HG03064 (cell line): ENCODE measurements at regions not wholly inside any gene's neighbourhood (a gene's known extent, or its start where the extent isn't known, plus 50 kb on each side); places are given as distances from the start of the nearest gene placed in this dataset.

ENCODE experiments used
- ATAC-seq: cut with Tn5 transposase; IDR thresholded peaks from one replicate; pipeline ENCODE4 v1.9.1; 2021; ENCODE audit warnings: low read depth; ENCODE audit not compliant: unreplicated experiment

DNA sequence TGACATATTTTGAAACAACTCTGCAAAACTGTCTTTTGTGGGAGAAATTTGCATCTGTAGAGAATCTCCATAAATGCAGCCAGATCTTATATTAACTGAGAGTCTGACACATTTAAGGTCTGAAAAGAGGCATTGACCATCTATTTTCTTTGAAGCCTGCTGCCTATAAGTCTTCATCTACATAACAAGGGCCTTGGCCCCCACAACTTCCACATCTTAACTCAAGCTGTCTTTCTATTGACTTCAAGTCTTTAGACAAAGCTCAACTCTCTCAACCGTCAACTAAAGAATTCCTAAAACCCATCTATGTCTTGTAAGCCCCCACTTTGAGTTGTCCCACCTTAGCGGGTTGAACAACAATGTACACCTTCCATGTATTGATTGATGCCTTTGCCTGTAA lies 72.4 kb upstream of the ADCY1 start:
- ATAC-seq: no peak

DNA sequence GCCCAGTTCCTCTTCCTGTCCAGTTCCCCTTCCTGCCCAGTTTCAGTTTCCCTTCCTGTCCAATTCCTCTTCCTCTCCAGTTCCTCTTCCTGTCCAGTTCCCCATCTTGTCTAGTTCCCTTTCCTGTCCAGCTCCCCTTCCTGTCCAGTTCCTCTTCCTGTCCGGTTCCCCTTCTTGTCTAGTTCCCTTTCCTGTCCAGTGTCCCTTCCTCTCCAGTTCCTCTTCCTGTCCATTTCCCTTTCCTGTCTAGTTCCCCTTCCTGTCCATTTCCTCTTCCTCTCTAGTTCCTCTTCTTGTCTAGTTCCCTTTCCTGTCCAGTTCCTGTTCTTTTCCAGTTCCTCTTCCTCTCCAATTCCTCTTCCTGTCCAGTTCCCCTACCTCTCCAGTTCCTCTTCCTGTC lies 68.1 kb upstream of the ADCY1 start:
- ATAC-seq: no peak

DNA sequence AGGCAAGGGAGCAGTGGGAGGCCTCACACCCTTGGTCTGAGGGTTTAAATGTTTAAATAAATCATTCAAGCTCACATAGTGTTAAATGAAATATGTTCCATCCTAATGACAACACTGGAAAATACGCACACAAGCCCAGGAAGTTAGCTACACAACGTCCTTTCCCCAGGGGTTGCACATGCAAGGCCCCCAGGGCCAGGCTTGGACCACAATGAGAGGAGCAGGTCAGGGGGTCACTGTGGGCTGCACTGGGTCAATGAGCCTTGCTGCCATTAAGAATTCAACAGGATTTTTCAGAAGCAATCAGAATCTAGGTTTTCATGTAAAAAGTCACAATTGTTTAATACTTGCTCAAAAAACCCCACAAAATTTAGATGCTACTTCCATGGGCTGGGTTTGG lies 64.9 kb upstream of the ADCY1 start:
- no peak for ATAC-seq

DNA sequence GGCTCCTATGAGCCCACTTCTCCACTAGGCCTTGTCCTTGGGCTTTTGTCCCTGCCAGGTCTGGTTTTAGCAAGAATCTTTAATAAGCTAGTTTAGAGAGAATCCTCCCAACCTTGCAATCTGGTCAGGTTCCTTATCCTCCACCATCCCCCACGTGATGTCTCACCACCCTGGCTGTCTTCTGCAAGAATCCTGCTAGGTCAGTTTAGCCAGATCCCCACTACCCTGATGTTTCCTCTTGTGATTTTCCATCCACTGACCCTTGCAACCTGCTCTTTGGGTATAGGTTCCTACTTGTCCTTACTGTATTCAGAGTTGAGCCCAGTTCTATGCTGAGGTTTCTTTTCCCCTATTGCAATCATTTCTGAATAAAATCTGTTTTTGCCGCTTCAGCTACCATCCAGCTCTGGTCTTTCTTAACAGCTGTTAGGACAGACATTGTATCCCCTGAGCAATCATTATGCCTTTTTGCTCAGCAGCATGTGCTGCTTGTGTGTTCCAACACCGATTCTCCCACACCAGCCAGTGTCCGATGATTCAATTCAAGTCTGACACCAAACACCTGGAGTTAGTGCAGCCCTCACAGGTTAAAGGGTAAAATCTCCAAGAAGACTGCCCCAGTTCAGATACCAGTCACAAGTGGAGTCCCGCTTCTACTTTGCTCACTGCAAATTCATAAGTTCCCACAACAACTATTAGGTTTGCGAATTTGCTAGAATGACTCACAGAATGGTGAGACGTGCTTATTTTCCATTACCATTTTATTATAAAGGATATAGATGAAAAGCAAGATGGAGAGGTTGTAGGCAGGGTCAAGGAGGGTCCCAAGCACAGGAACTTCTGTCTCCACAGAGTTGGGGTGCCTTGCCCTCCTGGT lies 62.2 kb upstream of the ADCY1 start:
- ATAC-seq: no peak

DNA sequence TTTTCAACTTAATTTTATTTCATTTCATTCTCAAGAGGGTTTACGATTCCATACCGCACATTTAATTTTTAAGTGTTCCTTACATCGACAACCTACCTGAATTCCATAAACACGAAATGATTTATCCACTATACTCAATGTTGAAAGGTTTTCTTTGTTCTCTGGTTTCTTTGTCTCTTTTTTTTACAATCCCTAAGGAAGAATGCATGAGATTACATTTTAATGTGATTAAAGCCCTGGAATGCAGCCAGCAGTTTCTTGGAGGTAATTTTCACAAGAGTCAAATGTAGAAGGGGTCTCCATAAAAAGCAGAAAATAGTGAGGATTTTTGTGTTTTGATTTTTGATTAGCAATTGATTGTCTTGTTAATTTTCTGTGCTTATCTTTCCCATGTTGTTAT lies 59.2 kb upstream of the ADCY1 start:
- ATAC-seq: no peak

DNA sequence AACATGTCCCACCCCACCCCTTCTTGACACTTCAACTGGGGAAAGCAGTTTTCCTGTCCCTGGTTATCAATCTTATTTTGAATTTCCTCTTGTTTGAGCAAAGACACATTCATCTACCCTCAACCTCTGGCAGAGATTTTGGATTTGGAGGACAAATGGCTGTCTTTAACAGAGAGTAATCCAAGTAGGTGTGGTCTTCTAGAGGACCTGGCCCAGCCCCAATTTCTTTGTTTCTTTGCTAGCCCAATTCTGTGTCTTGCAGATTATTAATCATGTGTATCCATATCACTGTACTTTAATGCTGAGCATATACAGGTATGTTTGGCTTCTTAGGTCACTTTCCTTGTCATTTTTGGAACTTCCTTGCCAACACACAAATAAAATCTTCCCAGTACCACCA lies 58.8 kb upstream of the ADCY1 start:
- ATAC-seq: no peak
